ENCODE measurements at regions not wholly inside any gene's neighbourhood (a gene's known extent, or its start where the extent isn't known, plus 50 kb on each side); places are given as distances from the start of the nearest gene placed in this dataset.

DNA sequence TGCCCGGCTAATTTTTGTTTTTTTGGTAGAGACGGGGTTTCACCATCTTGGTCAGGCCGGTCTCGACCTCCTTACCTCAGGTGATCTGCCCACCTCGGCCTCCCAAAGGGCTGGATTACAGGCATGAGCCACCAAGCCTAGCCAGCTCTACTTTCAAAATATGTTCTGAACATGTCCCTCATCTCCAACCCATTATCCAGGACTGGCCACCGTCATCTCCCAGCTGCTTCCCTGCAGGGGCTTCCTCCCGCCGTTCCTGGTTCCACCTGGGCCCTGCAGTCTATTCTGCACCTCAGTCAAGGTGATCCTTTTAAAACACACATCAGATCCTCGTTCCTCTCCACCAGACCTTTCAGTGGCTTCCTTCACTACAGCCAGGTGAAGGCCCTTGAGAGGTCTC lies 80.9 kb upstream of the NKX1-1 start:
- Histone ChIP-seq H3K27me3 (no peaks in the 10 kb centered on the region), H3K9me3 (no peaks in the 10 kb centered on the region), H3K27ac (no peak overlapping the region), H3K36me3 (no peaks in the 10 kb centered on the region), H3K4me3 (replicated peaks in 1 of 3) (no peak overlapping the region), H3K4me1 (no peaks in the 10 kb centered on the region)
- no peak for DNase-seq
- TF ChIP-seq, protein P1, sequence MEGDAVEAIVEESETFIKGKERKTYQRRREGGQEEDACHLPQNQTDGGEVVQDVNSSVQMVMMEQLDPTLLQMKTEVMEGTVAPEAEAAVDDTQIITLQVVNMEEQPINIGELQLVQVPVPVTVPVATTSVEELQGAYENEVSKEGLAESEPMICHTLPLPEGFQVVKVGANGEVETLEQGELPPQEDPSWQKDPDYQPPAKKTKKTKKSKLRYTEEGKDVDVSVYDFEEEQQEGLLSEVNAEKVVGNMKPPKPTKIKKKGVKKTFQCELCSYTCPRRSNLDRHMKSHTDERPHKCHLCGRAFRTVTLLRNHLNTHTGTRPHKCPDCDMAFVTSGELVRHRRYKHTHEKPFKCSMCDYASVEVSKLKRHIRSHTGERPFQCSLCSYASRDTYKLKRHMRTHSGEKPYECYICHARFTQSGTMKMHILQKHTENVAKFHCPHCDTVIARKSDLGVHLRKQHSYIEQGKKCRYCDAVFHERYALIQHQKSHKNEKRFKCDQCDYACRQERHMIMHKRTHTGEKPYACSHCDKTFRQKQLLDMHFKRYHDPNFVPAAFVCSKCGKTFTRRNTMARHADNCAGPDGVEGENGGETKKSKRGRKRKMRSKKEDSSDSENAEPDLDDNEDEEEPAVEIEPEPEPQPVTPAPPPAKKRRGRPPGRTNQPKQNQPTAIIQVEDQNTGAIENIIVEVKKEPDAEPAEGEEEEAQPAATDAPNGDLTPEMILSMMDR (IDR thresholded peaks at IDR 0.05): no peak
- TF ChIP-seq POLR2A (IDR thresholded peaks at IDR 0.05): no peak
- 86 to 93% methylated on average over 9 of the region's 9 CpGs for WGBS, 2 donors
- intact Hi-C loops (cut with DNase I): no loop called here

DNA sequence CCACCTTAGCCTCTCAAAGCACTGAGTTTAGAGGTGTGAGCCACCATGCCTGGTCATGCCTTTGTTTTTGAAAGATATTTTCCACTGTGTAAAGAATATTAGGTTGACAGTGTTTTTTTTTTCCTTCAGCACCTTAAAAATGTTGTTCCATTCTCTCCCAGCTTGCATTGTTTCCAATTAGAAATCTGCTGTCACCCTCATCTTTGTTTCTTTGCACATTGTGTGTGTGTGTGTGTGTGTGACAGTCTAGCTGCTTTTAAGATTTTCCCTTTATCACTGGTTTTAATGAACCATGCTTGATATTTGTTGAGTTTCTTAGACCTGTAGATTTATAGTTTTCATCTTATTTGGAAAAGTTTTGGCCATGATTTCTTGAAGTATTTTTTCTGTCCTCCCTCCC lies 79.0 kb upstream of the NKX1-1 start:
- no peak for TF ChIP-seq POLR2A (IDR thresholded peaks at IDR 0.05)
- TF ChIP-seq, protein P1 (IDR thresholded peaks at IDR 0.05): no peak
- no peak overlapping the region for H3K27ac ChIP-seq
- intact Hi-C loops (cut with DNase I): no loop called here
- no peak for DNase-seq
- no peaks in the 10 kb centered on the region for H3K9me3 ChIP-seq
- H3K27me3 ChIP-seq: no peaks in the 10 kb centered on the region
- no peak overlapping the region for H3K4me3 ChIP-seq (replicated peaks in 1 of 3)
- H3K4me1 ChIP-seq: no peaks in the 10 kb centered on the region
- no peaks in the 10 kb centered on the region for H3K36me3 ChIP-seq

- H3K36me3 ChIP-seq: no peaks in the 10 kb centered on the region
- no peaks in the 10 kb centered on the region for H3K4me1 ChIP-seq
- H3K9me3 ChIP-seq: no peaks in the 10 kb centered on the region
- no peaks in the 10 kb centered on the region for H3K27me3 ChIP-seq
- 76 to 88% methylated on average over 1 of the region's 1 CpG for WGBS, 2 donors
- H3K4me3 ChIP-seq (replicated peaks in 1 of 3): no peak overlapping the region
- no peak for TF ChIP-seq POLR2A (IDR thresholded peaks at IDR 0.05)
- TF ChIP-seq, protein P1 (IDR thresholded peaks at IDR 0.05): no peak
- intact Hi-C loops (cut with DNase I): no loop called here
- DNase-seq: no peak
- no peak overlapping the region for H3K27ac ChIP-seq
These were observed 74.5 kb upstream of the NKX1-1 start for GRCh38 chr4:1480720-1481119.

GRCh38 chr4:1479454-1479853 lies 73.2 kb upstream of the NKX1-1 start:
- no peaks in the 10 kb centered on the region for H3K27me3 ChIP-seq
- no peaks in the 10 kb centered on the region for H3K36me3 ChIP-seq
- H3K4me1 ChIP-seq: no peaks in the 10 kb centered on the region
- H3K9me3 ChIP-seq: no peaks in the 10 kb centered on the region
- no peak for DNase-seq
- TF ChIP-seq, protein P1 (IDR thresholded peaks at IDR 0.05): no peak
- no peak for TF ChIP-seq POLR2A (IDR thresholded peaks at IDR 0.05)
- intact Hi-C loops (cut with DNase I): no loop called here
- WGBS, 2 donors: 86 to 94% methylated on average over 7 to 10 of the region's 10 CpGs
- no peak overlapping the region for H3K27ac ChIP-seq
- H3K4me3 ChIP-seq (replicated peaks in 1 of 3): no peak overlapping the region

DNA sequence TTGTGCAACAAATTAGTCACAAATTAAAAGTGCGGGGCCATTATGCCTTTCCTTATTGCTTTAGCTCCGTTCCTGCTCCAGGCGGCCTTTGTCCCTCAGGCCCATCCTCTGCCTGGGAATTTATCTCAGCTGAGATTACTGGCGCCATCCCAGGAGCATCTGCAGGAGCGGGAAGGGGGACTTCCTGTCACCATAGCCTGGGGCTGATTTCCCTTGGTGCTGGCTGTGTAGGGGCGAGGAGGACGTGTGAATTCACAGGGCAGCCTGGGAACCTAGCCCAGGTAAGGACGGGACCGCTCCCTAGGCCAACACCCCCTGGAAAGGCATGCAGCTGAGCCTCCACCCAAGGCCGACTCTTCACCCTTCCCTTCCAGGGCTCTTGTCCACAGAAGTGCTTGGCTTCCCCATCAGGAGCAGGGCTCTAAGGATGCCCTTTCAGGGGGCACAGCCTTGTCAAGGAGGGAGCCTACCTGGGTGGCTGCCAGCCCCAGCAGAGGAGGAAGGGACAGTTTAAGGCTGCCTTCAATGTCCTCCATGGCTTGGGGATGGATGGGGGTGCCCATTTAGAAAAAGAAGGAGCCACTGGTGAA lies 72.6 kb upstream of the NKX1-1 start:
- 56 to 60% methylated on average over 8 to 10 of the region's 10 CpGs for WGBS, 2 donors
- H3K4me1 ChIP-seq: no peaks in the 10 kb centered on the region
- no peak overlapping the region for H3K4me3 ChIP-seq (replicated peaks in 1 of 3)
- no peak for DNase-seq
- H3K27ac ChIP-seq: no peak overlapping the region
- TF ChIP-seq, protein P1 (IDR thresholded peaks at IDR 0.05): no peak
- TF ChIP-seq POLR2A (IDR thresholded peaks at IDR 0.05): no peak
- H3K27me3 ChIP-seq: no peaks in the 10 kb centered on the region
- H3K9me3 ChIP-seq: no peaks in the 10 kb centered on the region
- intact Hi-C loops (cut with DNase I): no loop called here
- no peaks in the 10 kb centered on the region for H3K36me3 ChIP-seq
